HG03460 (cell line): ENCODE measurements at regions not wholly inside any gene's neighbourhood (a gene's known extent, or its start where the extent isn't known, plus 50 kb on each side); places are given as distances from the start of the nearest gene placed in this dataset.
A peak's percentile ranks its signal among the peaks of the same experiment; 100 is the strongest.

Experiments used
- ATAC-seq: cut with Tn5 transposase; IDR thresholded peaks from one replicate; pipeline ENCODE4 v1.9.1; 2021; ENCODE audit not compliant: unreplicated experiment

DNA sequence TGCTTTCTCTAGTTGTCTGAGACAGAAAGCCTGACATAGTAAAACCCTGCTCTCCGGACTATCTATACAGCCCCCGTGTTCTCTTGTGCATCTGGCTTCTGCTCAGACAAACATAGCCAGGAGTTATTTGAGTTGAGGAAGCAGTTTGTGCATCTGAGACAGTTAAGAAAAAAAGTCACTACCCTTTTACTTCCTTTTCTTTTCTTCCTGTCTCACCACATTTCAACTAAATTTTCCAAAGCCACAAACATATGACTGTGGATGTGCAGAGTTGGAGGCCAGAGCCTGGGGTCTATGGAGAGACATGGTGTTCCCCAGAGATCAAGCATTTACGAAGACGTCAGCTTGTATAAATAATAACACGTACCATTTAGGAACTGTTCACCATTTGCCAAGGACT is 158.5 kb upstream of the FGGY start:
- ATAC-seq = no peak

DNA sequence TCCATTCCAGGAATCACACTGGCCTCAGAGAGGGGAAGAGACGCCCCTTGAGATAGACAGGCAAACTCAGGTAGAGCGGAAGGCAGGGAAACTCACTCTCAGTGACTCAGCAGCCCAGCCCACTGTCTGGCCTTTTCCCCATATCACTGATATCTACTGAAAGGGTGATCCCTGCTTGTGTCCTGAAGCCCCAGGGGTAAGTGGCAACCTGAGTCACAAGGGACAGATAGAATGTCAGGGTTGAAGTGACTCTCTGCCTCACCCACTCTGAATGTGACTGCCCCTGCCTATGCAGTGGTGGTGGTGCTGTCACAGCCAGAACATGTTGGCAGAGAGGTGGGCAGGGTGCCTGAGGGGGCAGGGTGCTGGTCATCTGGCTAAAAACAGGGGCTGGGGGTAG is 157.5 kb upstream of the FGGY start:
- ATAC-seq = no peak

DNA sequence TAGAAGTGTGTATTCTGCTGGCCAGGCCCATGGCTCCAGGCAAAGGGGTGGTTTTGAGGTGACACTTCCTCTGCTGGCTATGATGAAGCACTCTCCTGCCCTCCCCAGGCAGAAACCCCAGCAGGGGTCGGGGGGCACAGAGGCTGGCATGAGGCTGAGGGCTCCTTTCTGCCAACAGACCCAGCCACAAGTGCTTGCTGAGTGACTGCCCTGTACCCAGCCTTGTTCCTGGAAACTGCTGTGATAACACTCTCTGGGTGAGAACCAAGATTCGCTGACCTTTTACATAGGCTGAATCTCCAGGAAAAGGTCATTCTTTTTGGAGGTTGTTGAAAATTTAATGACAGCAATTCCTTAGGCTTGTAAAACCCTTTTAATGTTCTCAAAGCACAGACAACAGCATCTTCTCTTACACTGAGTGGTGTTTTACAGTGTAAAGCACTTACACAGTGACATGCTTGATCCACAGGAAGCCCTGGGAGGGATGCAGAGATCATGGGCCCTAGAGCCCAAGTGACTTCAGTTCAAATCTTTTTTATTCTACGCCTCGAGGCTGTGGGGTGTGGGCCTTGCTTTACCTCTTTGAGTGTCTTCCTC is 155.5 kb upstream of the FGGY start:
- no peak for ATAC-seq

DNA sequence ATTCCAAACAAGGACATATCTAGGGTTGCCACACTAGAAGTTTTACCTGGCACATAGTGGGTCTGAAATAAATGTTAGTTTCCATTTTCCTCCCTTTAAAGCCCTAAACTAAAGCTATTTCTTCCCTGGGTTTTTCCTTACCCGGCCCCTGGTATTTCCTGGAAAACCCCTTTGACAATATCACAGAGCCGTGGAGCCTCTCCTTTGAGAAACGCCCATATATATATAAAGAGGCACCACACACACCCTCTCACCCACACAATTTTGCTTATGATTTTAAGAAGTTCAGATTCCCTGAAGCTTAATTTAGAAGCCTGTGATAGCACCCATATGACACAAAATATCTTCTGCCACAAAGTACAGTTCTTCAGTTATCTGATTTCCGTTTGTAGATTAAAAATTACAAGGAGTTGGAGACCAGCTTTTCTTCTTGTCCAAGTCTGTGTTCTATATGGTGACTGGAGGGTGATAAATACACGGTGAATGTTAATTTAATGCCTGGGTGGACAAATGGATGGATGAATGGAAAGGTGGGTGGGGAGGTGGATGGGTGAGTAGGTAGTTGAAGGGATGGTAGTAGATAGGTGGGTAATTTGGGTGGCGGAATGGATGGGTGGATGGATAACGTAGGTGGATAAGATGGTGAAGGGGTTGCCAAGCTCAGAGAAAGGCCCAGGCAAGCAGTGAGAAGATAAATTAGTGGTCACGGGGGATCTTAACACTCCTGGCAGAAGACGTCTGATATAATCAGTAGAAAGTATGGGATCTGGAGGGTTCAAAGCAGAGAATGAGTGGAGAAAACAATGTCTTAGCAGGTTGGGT is 154.4 kb upstream of the FGGY start:
- no peak for ATAC-seq

DNA sequence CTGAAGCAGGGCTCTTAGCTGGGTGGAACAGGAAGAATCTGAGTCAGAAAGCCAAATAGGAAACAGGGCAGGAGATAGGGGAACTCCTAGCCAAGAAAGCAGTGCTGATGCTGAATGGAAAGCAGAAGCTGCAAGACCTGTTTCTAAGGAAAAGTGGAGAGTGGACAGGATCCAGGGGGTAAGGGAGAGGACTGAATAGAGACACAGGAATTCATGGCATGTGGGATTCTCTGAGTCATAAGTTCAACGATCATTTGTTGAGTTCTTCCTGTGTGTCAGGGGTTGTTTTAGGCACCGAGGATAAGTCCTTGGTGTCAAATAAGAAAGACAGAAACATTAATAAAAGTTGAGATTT is 153.8 kb upstream of the FGGY start:
- no peak for ATAC-seq

DNA sequence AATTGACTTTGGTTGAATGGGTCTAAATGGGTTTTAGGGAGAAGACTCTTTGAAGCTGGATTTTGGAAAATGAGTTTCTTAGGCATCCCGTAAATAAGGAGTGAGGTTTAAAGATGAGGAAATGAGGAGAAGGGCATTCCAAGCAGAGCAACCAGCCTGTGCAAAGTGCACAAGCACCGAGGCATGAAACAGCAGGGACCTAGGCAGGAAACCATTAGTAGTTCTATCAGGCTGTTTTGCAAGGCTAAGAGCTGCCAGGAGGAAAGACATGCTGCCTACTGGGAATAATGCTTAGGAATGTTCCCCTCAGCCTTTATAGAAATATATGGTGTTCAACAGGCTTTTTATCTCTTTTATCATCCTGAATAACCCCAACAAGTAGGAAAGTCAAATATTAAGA is 153.1 kb upstream of the FGGY start:
- no peak for ATAC-seq

DNA sequence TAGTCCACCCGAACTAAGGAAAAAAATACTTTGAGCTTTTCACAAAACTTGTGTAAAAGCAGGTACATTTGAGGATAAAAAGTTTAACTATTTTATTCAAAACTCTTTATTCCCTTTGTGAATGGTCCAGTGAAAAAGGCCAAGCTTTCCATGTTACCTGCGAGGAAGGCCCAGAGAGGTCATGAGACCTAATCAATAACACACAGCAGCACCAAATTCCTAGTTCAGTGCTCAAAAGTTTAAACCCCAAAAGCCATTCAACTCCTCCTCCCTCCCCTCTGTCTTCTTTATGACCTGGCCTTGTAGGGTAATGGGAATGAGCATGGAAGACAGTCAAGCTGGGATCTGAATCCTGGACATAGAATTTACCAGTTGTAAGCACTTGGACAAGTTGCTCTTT is 151.9 kb upstream of the FGGY start:
- no peak for ATAC-seq

DNA sequence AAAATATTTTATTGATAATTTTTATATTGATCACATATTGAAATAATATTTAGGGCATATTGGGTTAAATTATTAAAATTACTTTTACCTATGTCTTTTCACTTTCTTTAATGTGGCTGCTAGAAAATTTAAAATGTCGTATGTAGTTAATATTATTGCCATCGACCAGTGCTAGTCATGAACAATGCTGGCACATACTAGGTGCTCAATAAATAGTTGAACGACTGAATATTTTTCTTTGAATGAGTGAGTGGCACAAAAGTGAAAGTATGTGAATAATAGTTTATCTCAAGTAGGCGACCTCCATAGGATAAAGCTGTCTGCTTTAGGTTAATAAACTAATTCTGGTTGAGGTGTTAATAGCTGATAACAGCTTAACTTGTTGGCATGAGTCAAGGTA is 150.8 kb upstream of the FGGY start:
- ATAC-seq = no peak

DNA sequence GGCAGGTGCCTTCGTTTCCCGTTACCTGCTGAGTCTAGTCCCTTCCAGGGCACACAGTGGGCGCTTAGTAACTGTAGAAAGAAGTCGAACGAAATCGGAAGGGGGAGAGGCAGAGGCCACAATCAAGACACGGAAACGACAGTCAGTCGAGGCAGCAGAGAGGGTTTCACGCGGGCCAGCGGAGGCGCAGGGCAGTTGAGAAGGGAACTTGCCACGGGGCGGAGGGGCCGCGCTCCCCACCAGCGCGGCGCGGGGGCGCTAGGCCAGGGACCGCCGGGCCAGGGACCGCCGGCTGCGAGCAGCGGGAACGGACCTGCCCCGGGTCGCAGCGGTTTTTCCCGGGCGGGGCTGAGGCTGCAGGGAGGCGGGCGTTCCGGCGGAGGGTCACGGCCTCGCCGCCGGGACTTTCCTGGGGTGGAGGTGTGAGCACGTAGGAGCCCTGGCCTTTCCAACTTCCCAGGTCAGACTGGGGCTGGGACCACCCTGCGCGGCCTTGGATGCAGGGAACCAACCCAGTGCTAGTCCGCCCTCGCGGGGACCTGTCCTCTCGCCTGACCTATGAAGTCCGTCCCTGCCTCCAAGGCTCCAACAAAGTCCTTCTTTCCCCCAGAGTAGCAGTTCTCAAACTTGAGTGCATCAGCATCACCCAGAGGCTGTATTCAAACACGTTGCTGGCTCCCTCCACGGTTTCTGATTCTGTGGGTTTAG is 150.1 kb upstream of the FGGY start:
- ATAC-seq = peak; percentile 53

DNA sequence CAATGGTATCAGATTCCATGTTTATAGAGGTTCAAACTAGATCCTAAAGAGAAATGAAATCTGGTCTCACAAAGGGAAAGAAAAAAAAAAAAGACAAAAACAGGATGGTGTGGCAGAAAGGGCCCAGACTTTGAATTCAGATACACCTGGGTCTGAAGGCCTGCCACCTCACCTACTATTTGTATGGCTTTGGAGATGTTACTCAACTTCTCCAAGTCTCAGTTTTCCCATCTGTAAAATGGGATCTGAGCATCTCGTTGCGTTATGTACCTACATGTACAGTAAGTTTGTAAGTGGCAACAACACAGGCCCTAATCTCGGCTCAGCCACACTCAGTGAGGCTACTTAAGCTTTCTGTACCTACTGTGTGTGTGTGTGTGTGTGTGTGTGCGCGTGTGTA is 147.5 kb upstream of the FGGY start:
- ATAC-seq = no peak

DNA sequence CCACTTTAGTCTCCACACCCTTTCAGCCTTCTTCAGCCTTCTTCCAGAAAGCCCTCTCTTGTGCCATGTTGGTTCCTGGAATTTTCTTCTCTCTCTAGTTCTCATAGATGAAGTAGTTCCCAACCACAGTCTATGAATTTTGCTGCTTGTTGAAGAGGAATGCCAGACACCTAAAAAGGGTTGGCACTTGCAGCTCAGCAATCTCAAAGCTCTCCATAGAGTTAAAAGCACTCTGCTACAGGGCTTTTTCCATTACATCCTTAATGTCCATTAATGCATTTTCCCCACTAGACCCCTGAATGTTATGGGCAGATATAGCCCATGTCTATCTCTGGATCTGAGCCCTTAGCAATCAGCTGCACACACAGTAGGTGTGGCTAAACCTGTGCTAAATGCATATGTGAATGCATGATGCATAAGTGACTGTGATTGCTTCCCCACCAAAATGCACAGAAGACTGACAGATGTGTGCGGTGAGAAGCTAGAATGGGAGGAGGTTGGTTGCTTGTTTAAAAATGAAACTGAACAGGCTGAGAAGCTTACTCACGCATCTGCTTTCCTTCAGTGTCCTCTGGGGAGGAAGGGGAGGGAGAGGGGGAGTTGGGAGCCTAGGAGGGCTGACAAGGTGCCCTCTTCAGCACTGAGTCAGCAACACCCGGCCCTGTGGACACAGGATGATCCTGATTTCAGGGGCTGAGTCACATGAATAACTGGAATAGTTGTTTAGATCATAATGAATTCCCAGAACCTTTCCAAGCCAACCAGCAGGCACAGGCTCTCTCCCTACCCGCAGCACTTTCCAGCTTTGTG is 146.1 kb upstream of the FGGY start:
- ATAC-seq = peak; percentile 54

DNA sequence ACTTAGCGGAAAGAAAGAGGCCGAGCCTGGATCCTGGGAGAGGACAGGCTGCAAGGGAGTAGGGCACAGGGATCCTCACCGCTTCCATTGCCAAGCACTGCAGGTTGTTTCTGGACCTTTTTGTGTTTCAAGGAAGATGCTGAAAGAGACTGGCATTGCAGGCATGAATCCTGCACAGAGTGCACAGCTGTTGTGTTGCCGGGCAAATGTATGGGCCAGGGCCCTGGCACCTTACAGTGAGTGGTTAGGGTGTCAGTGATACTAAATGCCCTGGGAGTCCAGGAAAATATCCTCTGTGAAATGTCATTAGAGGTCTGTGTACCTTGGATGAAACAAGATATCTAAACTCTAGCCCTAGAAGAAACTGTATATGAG is 145.5 kb upstream of the FGGY start:
- no peak for ATAC-seq

DNA sequence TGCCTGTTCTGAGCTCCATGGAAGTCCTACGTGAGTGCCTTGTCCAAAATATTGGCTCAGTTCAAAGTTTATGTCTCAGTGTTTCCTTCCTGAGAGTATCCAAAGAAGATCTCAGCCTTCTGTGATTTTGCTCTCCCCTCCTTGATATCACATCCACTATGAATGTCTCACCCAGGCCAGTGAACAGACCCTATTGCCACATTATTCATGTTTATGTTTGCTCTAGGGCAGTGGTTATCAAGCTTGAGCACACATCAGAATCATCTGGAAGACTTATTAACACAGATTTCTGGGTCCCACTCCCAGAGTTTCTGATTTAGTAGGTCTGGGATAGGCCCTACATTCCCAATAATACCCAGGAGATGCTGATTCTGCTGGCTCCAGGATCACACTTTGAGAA is 145.0 kb upstream of the FGGY start:
- no peak for ATAC-seq

DNA sequence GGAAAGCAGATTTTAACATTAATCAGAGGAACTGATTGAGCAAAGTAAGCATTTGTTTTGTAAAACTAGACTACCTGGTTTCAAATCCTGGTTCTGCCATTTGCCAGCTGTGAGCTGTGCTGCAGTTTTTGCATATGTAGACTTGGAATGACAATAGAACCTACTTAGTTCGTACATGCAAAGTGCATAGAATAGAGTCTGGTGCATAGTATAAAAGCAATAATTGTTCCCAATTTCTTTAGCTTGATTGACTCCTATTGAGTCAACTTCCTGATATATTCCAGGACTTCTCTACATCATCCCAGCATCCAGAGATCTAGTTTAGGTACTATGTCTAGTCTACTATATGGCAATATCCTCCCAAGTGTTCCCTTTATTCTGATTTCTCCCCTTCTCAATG is 144.4 kb upstream of the FGGY start:
- ATAC-seq = no peak

DNA sequence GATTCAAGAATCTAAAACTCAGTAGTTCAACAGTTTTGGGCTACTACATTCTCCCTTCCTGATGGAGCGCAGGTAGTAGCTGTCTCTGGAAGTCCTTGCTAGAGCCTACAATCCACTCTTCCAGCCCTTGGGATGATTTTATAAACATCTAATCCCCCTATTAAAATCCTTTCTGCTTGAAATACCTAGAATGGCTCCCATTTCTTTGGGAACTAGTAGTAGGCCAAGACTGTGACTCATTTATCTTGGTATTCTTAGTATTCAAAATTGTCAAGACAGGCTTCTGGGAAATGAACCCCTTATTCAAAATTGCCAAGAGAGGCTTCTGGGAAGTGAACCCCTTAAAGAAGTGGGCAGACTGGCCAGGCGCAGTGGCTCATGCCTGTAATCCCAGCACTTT is 142.5 kb upstream of the FGGY start:
- no peak for ATAC-seq

DNA sequence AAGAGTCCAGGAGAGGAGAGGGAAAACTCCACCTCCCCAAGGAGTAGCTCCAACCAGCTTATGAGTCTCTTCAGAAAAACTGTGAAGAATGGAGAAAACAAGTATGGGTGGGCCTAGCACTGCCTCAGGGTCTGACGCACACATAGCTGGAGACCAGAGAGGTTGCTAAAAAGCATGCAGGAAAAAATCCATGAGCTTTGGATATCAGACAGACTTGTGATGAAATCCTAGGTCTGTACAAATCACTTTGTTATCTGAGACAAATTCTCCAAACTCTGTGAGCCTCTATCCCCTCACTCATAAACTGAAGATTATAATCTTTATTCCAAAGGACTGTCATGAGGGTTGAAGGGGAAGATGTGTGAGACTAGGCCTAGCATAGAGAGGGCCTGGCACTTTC is 141.5 kb upstream of the FGGY start:
- no peak for ATAC-seq

DNA sequence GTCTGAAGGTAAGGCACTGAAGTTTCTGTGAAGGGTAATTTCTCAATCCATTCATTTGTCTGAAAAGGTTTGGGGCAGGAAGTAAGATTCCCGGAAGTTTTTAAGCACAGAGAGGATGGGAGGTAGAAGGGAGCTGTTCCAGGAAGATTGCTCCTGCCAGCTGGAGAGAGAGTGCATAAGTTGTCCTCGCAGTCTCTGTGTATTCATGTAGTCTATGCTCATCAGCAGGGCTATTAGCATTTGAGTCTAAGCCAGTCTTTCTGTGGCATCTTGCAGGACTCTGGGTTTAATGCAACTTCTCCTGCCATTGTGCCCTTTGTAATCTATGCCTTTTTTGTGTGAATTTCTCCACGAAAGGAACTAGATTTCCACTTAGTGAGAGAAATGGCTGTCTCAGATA is 140.8 kb upstream of the FGGY start:
- no peak for ATAC-seq

DNA sequence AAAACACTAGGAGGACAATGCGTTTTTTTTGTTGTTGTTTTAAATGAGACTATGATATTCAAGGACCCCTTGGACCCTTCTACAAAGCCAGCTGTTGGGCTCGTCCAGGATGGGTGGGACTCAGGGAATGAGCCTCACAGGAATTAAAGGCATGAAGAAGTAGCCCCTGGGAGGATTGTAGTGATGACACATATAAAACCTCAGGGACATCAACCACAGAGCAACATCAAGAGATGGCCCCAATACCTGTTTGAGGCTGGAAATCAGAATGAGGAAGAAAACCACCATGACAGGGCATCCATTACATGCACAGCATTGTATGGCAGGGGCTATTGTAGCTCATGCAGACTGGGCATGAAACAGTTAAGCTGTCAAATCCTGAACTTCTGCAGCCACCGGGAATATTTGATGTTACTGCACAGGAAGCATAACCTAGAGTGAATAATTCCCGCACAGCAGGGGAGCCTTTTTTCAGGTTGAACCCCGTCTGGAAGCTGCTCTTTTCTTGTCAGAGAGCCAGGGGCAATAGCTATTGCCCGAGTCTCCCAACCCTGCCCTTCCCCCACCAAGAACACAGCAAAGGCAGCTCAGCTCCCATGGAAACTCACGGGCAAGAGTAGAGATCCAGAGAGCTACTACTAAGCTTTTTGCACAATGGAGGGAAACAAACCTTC is 140.2 kb upstream of the FGGY start:
- ATAC-seq = no peak

DNA sequence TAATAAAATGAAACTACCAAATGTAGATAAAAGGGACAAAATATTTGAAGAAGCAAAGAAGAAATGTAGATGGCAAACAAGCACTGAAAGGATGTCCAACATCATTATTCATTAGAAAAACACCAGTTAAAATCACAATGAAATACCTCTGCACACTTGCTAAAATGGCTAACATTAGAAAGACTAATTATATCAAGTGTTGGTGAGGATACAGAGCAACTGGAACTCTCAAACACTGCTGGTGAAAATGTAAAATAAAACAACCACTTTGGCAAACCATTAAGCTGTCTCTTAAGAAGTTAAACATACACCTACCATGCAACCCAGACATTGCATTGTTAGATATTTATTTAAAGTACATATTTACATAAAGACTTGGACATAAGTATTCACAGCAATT is 138.6 kb upstream of the FGGY start:
- ATAC-seq = no peak

DNA sequence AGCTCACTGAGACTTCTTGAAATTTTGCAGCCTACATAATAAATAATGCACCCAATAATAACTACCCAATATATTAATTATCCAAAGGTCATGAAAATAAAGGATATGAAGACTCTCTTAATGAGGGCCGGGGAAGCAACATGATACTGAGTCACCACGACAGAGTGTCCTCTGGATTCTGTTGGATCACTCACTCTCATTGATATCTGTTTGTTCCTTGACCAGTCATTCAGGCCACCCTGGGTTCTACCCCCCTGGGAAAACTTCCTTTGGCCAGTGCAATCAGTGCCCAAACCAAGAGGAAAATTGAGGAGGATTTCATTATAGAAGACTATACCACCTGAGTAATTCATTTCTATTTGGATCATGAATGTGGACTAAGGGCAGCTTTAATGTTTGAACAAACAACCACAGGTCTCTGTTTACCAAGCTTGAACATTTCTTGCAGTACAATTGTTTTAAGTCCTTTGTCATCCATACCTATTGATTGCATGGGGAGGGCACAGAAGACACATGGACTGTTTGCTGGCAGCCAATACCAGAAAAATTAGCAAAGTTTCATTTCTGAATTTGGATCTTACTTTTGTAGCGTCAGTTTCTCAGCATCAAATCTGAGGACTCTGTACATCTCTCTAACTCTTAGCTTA is 137.2 kb upstream of the FGGY start:
- ATAC-seq = no peak

DNA sequence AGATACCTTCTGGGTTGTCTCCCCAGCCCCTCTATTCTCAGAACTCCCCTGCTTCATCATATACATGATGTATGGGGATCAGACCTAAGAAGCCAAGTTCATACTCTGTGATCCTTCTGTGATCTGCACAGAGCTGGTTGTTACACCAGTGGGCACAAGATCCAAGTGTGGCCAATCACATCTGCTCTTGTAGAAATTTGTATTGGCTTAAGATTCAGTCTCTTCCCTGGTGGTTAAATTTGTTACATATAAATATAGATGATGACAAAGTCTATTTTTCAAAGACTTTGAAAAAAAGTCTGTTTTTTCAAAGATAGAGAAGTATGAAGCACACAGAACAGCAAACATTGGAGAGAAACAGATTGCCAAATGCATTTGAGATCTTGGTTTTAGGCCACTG is 135.8 kb upstream of the FGGY start:
- ATAC-seq = no peak
